Smooth muscle cell (in vitro differentiated cells): ENCODE measurements at regions not wholly inside any gene's neighbourhood (a gene's known extent, or its start where the extent isn't known, plus 50 kb on each side); places are given as distances from the start of the nearest gene placed in this dataset.

Experiments
- DNase-seq: peaks from one replicate; lab custom pipeline; 2025; ENCODE audit not compliant: unreplicated experiment; lab: John Stamatoyannopoulos, UW
- H2AFZ ChIP-seq: fragments of 200-600 bp; sonication (generic); 2 replicates; pipeline ENCODE4 v1.6.0; 2016; ENCODE audit warnings: antibody characterized with exemption, low read depth, mild to moderate bottlenecking
- H3F3A ChIP-seq: fragments of 200-600 bp; sonication (generic); 2 replicates; pipeline ENCODE4 v1.6.0; 2017; ENCODE audit warnings: antibody characterized with exemption, low read depth
- H3K27ac ChIP-seq: fragments of 200-600 bp; sonication (generic); 2 replicates; pipeline ENCODE4 v1.5.1; 2016; ENCODE audit warnings: low read depth, mild to moderate bottlenecking
- H3K27me3 ChIP-seq: fragments of 200-600 bp; sonication (generic); 2 replicates; pipeline ENCODE4 v1.6.1; 2016; ENCODE audit warnings: low read depth, mild to moderate bottlenecking
- H3K36me3 ChIP-seq: fragments of 200-600 bp; sonication (generic); 2 replicates; pipeline ENCODE4 v1.5.1; 2016; ENCODE audit warnings: low read depth
- H3K4me1 ChIP-seq: fragments of 200-600 bp; sonication (generic); 2 replicates; pipeline ENCODE4 v1.5.1; 2016; ENCODE audit warnings: low read depth
- H3K4me2 ChIP-seq: fragments of 200-600 bp; sonication (generic); 2 replicates; pipeline ENCODE4 v1.6.0; 2016; ENCODE audit warnings: mild to moderate bottlenecking
- H3K4me3 ChIP-seq: fragments of 200-600 bp; sonication (generic); 2 replicates; pipeline ENCODE4 v1.5.1; 2016; ENCODE audit warnings: mild to moderate bottlenecking
- H3K79me2 ChIP-seq: fragments of 200-600 bp; sonication (generic); 2 replicates; pipeline ENCODE4 v1.6.0; 2016; ENCODE audit warnings: low read depth, mild to moderate bottlenecking
- H3K9ac ChIP-seq: fragments of 200-600 bp; sonication (generic); 2 replicates; pipeline ENCODE4 v1.6.0; 2016; ENCODE audit warnings: low read depth
- H3K9me3 ChIP-seq: fragments of 200-600 bp; sonication (generic); replicated peaks from 2 replicates; pipeline ENCODE4 v1.5.1; 2016; ENCODE audit warnings: low read depth
- H4K20me1 ChIP-seq: fragments of 200-600 bp; sonication (generic); 2 replicates; pipeline ENCODE4 v1.6.0; 2016; ENCODE audit warnings: low read depth
- CTCF ChIP-seq: fragments of 200-600 bp; sonication (generic); IDR thresholded peaks from 2 replicates; pipeline ENCODE4 v1.5.1; 2017; ENCODE audit warnings: borderline replicate concordance, mild to moderate bottlenecking, antibody characterized with exemption; ENCODE audit not compliant: insufficient read depth, poor library complexity, severe bottlenecking
- WGBS: methylation state at CpG from one replicate; pipeline ENCODE4 v1.1.7; 2016; ENCODE audit warnings: low lambda C conversion rate; 5-methylcytosine and 5-hydroxymethylcytosine counted together

DNA sequence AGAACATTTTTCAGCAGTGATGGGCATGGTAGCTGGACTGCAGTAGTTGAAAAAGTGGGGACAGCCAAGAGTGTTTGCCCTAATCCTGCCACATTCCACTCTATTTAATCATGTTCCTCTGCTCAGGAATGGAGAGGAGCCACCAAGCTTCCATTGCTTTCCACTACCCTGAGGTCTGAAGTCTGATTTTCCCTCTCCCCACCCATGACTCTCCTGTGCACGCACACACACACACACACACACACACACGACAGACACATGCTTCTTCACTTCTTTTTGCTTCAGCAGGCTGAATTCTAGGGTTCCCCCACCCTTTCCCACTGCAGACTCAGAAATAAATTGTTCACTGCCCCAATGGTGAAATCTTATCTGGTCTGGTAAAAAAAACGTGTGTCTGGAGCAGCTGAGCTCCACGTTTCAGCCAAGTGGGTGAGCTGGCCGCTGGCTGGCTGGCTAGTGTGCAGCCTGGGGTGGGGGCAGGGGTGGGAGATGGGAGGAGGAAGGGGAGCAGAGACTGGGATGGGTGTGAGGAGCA is 142.7 kb upstream of the NALF2 start:
- no peaks in the 10 kb centered on the region for H3K4me1 ChIP-seq
- peak overlapping the region; percentile 33 for H3K27ac ChIP-seq
- no peaks in the 10 kb centered on the region for H3F3A ChIP-seq
- H3K27me3 ChIP-seq, result no peaks in the 10 kb centered on the region
- WGBS, result 23% methylated on average over 5 of the region's 5 CpGs
- no peak overlapping the region for H3K4me3 ChIP-seq
- no peak overlapping the region for H3K9ac ChIP-seq
- no peak for DNase-seq
- no peak for TF ChIP-seq CTCF
- no peaks in the 10 kb centered on the region for H3K9me3 ChIP-seq
- no peak overlapping the region for H2AFZ ChIP-seq
- H3K36me3 ChIP-seq, result no peaks in the 10 kb centered on the region
- no peaks in the 10 kb centered on the region for H3K79me2 ChIP-seq
- peak overlapping the region; percentile 20 for H3K4me2 ChIP-seq
- H4K20me1 ChIP-seq, result no peaks in the 10 kb centered on the region

GRCh38 chrX:69357317-69357716 is 146.8 kb upstream of the NALF2 start:
- Histone ChIP-seq H3K27ac (no peak overlapping the region), H3K27me3 (no peaks in the 10 kb centered on the region), H3K9me3 (no peaks in the 10 kb centered on the region), H3K9ac (no peak overlapping the region), H3F3A (no peaks in the 10 kb centered on the region), H3K36me3 (no peaks in the 10 kb centered on the region), H2AFZ (no peak overlapping the region), H3K79me2 (no peaks in the 10 kb centered on the region), H4K20me1 (no peaks in the 10 kb centered on the region), H3K4me1 (no peaks in the 10 kb centered on the region), H3K4me3 (no peak overlapping the region), H3K4me2 (no peak overlapping the region)
- no peak for TF ChIP-seq CTCF
- WGBS, result 61% methylated on average over 2 of the region's 2 CpGs
- no peak for DNase-seq

- H3K4me1 ChIP-seq, result no peaks in the 10 kb centered on the region
- H3K4me2 ChIP-seq, result no peak overlapping the region
- 76% methylated on average over 2 of the region's 2 CpGs for WGBS
Observed at GRCh38 chrX:69324851-69325250, 159.6 kb upstream of the PJA1 start.

More at GRCh38 chrX:69324851-69325250, 159.6 kb upstream of the PJA1 start:
- no peaks in the 10 kb centered on the region for H4K20me1 ChIP-seq
- TF ChIP-seq CTCF, result no peak
- H3K9ac ChIP-seq, result no peak overlapping the region
- no peak overlapping the region for H2AFZ ChIP-seq
- H3K27me3 ChIP-seq, result no peaks in the 10 kb centered on the region
- DNase-seq, result no peak
- H3K4me3 ChIP-seq, result no peak overlapping the region
- no peaks in the 10 kb centered on the region for H3K36me3 ChIP-seq
- H3K9me3 ChIP-seq, result no peaks in the 10 kb centered on the region
- no peaks in the 10 kb centered on the region for H3K79me2 ChIP-seq
- no peak overlapping the region for H3K27ac ChIP-seq
- no peaks in the 10 kb centered on the region for H3F3A ChIP-seq
